KMS-11 (cell line): ENCODE measurements at regions not wholly inside any gene's neighbourhood (a gene's known extent, or its start where the extent isn't known, plus 50 kb on each side); places are given as distances from the start of the nearest gene placed in this dataset.

Experiments
- H2AFZ ChIP-seq: fragments of 200-600 bp; sonication (generic); 2 replicates; pipeline ENCODE4 v1.6.1; 2016; ENCODE audit warnings: antibody characterized with exemption, mixed run types, low read depth
- H3K27ac ChIP-seq: fragments of 200-600 bp; sonication (generic); 2 replicates; pipeline ENCODE4 v1.6.1; 2016; ENCODE audit warnings: mild to moderate bottlenecking, mixed run types
- H3K27me3 ChIP-seq: fragments of 200-600 bp; sonication (generic); 2 replicates; pipeline ENCODE4 v1.6.1; 2017; ENCODE audit warnings: mild to moderate bottlenecking, low read depth, mixed run types, moderate library complexity; ENCODE audit not compliant: insufficient read depth
- H3K36me3 ChIP-seq: fragments of 200-600 bp; sonication (generic); 2 replicates; pipeline ENCODE4 v1.6.1; 2017; ENCODE audit warnings: mild to moderate bottlenecking, mixed run types; ENCODE audit not compliant: insufficient read depth
- H3K4me1 ChIP-seq: fragments of 200-600 bp; sonication (generic); 2 replicates; pipeline ENCODE4 v1.6.1; 2016; ENCODE audit warnings: mild to moderate bottlenecking, low read depth, mixed run types; ENCODE audit not compliant: poor library complexity, severe bottlenecking
- H3K4me2 ChIP-seq: fragments of 200-600 bp; sonication (generic); 2 replicates; pipeline ENCODE4 v1.7.0; 2016; ENCODE audit warnings: mild to moderate bottlenecking, mixed run types
- H3K4me3 ChIP-seq: fragments of 200-600 bp; sonication (generic); IDR thresholded peaks from 2 replicates; pipeline ENCODE4 v1.6.1; 2017; ENCODE audit warnings: low read depth, low read length, mixed read lengths; ENCODE audit not compliant: insufficient read depth
- H3K79me2 ChIP-seq: fragments of 200-600 bp; sonication (generic); 2 replicates; pipeline ENCODE4 v1.6.1; 2016; ENCODE audit warnings: low read depth, mixed run types; ENCODE audit not compliant: insufficient read depth
- H3K9ac ChIP-seq: fragments of 200-600 bp; sonication (generic); 2 replicates; pipeline ENCODE4 v1.6.1; 2016; ENCODE audit warnings: mild to moderate bottlenecking, mixed run types
- H4K20me1 ChIP-seq: fragments of 200-600 bp; sonication (generic); 2 replicates; pipeline ENCODE4 v1.6.1; 2016; ENCODE audit warnings: mild to moderate bottlenecking, mixed run types; ENCODE audit not compliant: insufficient read depth
- CTCF ChIP-seq: fragments of 200-600 bp; sonication (generic); conservative IDR thresholded peaks from 2 replicates; pipeline ENCODE4 v1.6.1; 2017; ENCODE audit warnings: low read depth, mild to moderate bottlenecking, antibody characterized with exemption, low read length, moderate library complexity, mixed read lengths

GRCh38 chr14:53703457-53703856 lies 253.2 kb downstream of the BMP4 start:
- Histone ChIP-seq H3K36me3 (no peaks in the 10 kb centered on the region), H4K20me1 (no peaks in the 10 kb centered on the region), H2AFZ (no peak overlapping the region), H3K27me3 (no peaks in the 10 kb centered on the region), H3K9ac (no peak overlapping the region), H3K27ac (no peak overlapping the region), H3K4me3 (no peak overlapping the region), H3K4me1 (no peaks in the 10 kb centered on the region), H3K4me2 (no peak overlapping the region), H3K79me2 (no peaks in the 10 kb centered on the region)
- no peak for TF ChIP-seq CTCF

- Histone ChIP-seq H4K20me1 (no peaks in the 10 kb centered on the region), H3K4me2 (no peak overlapping the region), H3K4me1 (no peaks in the 10 kb centered on the region), H3K27ac (no peak overlapping the region), H3K4me3 (no peak overlapping the region), H2AFZ (no peak overlapping the region), H3K36me3 (no peaks in the 10 kb centered on the region), H3K27me3 (no peaks in the 10 kb centered on the region), H3K79me2 (no peaks in the 10 kb centered on the region), H3K9ac (no peak overlapping the region)
- no peak for TF ChIP-seq CTCF
Measured at GRCh38 chr14:53701108-53701875, 255.3 kb downstream of the BMP4 start.

DNA sequence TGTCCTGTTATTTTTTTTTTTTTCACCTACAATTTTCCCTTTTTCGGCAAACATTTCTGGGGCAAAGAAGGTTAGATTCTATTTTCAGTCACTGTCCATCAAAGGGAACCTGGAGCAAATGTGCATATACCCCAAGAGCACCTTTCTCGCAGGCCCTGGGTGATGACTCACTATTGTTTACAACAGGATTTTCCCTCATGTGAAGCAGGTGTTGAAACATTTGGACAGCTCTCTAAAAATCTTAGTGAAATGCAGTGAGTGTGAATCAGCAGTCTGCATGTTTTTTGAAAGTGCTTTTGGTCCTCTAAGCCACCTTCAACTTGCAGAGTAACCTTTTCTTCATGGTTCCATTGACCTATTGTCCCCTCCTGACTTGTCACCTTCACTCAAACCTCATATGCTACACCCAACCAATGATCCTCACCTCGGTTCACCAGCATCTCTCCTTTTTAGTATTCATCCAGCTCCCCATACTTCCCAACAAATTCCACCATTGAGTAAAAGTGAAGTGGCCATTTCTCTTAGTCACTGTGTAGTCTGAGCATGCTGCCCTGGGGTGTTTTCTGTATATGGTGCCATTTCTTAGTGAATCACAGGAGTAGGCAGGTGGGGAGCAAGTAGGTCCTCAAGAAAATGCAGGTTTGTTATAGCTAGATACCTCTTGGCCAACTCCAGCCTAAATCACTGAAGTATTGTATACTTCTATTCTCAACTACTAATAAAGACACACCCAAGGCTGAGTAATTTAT lies 260.2 kb downstream of the BMP4 start:
- Histone ChIP-seq H2AFZ (no peak overlapping the region), H3K27ac (no peak overlapping the region), H3K4me1 (no peaks in the 10 kb centered on the region), H3K4me2 (no peak overlapping the region), H3K27me3 (no peaks in the 10 kb centered on the region), H3K9ac (no peak overlapping the region), H4K20me1 (no peaks in the 10 kb centered on the region), H3K4me3 (no peak overlapping the region), H3K79me2 (no peaks in the 10 kb centered on the region), H3K36me3 (no peaks in the 10 kb centered on the region)
- TF ChIP-seq CTCF: no peak

- no peak for TF ChIP-seq CTCF
- H3K4me2 ChIP-seq: no peak overlapping the region
- H3K79me2 ChIP-seq: no peaks in the 10 kb centered on the region
- no peak overlapping the region for H3K9ac ChIP-seq
- H3K27me3 ChIP-seq: no peaks in the 10 kb centered on the region
- H3K27ac ChIP-seq: no peak overlapping the region
- no peaks in the 10 kb centered on the region for H3K36me3 ChIP-seq
- H3K4me1 ChIP-seq: no peaks in the 10 kb centered on the region
- no peak overlapping the region for H2AFZ ChIP-seq
- no peaks in the 10 kb centered on the region for H4K20me1 ChIP-seq
- no peak overlapping the region for H3K4me3 ChIP-seq
Measured at GRCh38 chr14:53695692-53696214, 260.9 kb downstream of the BMP4 start.
